Activated naive CD4-positive, alpha-beta T cell (primary cell): ENCODE measurements at regions not wholly inside any gene's neighbourhood (a gene's known extent, or its start where the extent isn't known, plus 50 kb on each side); places are given as distances from the start of the nearest gene placed in this dataset.
"Not testable (repeated sequence)": the region's sequence is repeated elsewhere in the genome, so short reads cannot be mapped to it uniquely, and the experiment has no call there.

Experiments used
- DNase-seq, 4 experiments: peaks; one replicate each; lab custom pipeline; 2025; lab: John Stamatoyannopoulos, UW

GRCh38 chrX:131826572-131826971 is 196.5 kb upstream of the STK26 start:
- DNase-seq: no peak

GRCh38 chrX:131827935-131828334 is 195.2 kb upstream of the STK26 start:
- DNase-seq: peak in 2 of 4 experiments; percentile 1 to 9

- no peak for DNase-seq
Measured at GRCh38 chrX:131828482-131828881, 194.6 kb upstream of the STK26 start.

GRCh38 chrX:131830400-131831184 is 192.5 kb upstream of the STK26 start:
- DNase-seq: peak in 2 of 4 experiments; percentile 7 to 22

GRCh38 chrX:131831185-131831520 is 191.9 kb upstream of the STK26 start:
- DNase-seq: no peak

- DNase-seq: no peak
Measured at GRCh38 chrX:131836161-131836560, 186.9 kb upstream of the STK26 start.

GRCh38 chrX:131837325-131837724 is 185.8 kb upstream of the STK26 start:
- no peak for DNase-seq

GRCh38 chrX:131840799-131841495 is 182.2 kb upstream of the STK26 start:
- peak in 1 of 4 experiments; percentile 8 for DNase-seq

GRCh38 chrX:131841496-131842437 is 181.3 kb upstream of the STK26 start:
- peak in 1 of 4 experiments; percentile 19 for DNase-seq

GRCh38 chrX:131843987-131844386 is 179.1 kb upstream of the STK26 start:
- no peak for DNase-seq

- DNase-seq: no peak
Measured at GRCh38 chrX:131845201-131845600, 177.9 kb upstream of the STK26 start.

GRCh38 chrX:131845771-131846170 is 177.3 kb upstream of the STK26 start:
- DNase-seq: no peak

- DNase-seq: not testable (repeated sequence)
Measured at GRCh38 chrX:131850964-131851363, 172.1 kb upstream of the STK26 start.

GRCh38 chrX:131853440-131853839 is 169.7 kb upstream of the STK26 start:
- no peak for DNase-seq

- no peak for DNase-seq
Measured at GRCh38 chrX:131854581-131854980, 168.5 kb upstream of the STK26 start.

- no peak for DNase-seq
Measured at GRCh38 chrX:131861088-131861787, 161.9 kb upstream of the STK26 start.

- no peak for DNase-seq
Measured at GRCh38 chrX:131862321-131862720, 160.8 kb upstream of the STK26 start.

GRCh38 chrX:131869182-131869581 is 153.9 kb upstream of the STK26 start:
- no peak for DNase-seq

GRCh38 chrX:131874300-131874699 is 148.8 kb upstream of the STK26 start:
- DNase-seq: no peak

- DNase-seq: not testable (repeated sequence)
Measured at GRCh38 chrX:131875827-131876226, 147.3 kb upstream of the STK26 start.

- no peak for DNase-seq
Measured at GRCh38 chrX:131881194-131881593, 141.9 kb upstream of the STK26 start.

- DNase-seq: not testable (repeated sequence)
Measured at GRCh38 chrX:131885042-131885441, 138.1 kb upstream of the STK26 start.
